Frontal cortex (tissue), 3 donors: ENCODE measurements at regions not wholly inside any gene's neighbourhood (a gene's known extent, or its start where the extent isn't known, plus 50 kb on each side); places are given as distances from the start of the nearest gene placed in this dataset.
A peak's percentile ranks its signal among the peaks of the same experiment; 100 is the strongest.

ENCODE experiments used
- DNase-seq, 2 donors: peaks; one replicate each; pipeline ENCODE4 v3.0.0; 2012; ENCODE audit warnings: low spot score in 2 of 2
- FAIRE-seq: peaks from 2 replicates; lab custom pipeline; 2012; peaks lifted over from hg19 to GRCh38; lab: Jason Lieb, UNC
- donor health status: control.
- donor health status: control.
- donor health status: control.

DNA sequence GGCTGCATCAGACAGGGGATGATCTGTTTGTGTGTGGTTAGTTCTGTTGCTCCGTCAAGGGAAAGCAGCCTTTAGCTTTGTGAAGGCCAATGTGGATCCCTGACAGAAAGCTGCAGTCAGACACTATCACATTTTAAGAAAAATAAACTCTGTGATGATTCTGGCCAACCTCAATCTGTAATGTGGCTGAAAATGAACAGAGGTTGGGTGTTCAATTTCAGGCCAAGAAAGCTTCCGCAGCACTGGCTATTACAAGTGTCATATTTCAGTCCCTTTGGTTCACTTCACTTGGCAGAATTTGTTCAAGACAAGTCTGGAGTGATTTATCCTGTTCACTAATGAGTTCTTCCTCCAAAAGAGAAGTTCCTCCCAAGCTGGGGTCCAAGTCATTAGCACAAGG, 571.8 kb upstream of the IL12A start:
- DNase-seq (no peak), FAIRE-seq (no peak)

GRCh38 chr3:159417761-159418160, 570.9 kb upstream of the IL12A start:
- DNase-seq (no peak), FAIRE-seq (no peak)

- no peak for DNase-seq
- FAIRE-seq, result no peak
Observed at GRCh38 chr3:159418571-159419526, 569.8 kb upstream of the IL12A start.

DNA sequence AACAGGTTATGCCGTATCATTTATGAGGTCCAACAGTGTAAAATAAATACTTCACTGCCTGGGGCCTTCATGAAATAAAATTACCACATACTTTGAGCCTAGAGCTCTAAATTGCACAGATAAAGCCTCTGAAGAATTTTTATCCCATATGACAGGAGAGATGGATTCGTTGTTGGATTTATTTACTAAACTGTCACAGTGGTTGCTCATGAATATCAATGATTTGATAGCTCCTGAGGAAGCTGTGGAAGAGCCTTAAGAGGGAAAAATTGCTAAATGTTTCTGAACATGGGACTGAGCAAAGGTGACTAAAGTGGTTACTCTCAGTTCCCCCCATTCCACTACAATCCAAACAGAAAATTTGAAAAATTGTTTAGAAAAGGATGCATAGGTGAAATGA, 558.9 kb upstream of the IL12A start:
- DNase-seq (no peak), FAIRE-seq (no peak)

DNA sequence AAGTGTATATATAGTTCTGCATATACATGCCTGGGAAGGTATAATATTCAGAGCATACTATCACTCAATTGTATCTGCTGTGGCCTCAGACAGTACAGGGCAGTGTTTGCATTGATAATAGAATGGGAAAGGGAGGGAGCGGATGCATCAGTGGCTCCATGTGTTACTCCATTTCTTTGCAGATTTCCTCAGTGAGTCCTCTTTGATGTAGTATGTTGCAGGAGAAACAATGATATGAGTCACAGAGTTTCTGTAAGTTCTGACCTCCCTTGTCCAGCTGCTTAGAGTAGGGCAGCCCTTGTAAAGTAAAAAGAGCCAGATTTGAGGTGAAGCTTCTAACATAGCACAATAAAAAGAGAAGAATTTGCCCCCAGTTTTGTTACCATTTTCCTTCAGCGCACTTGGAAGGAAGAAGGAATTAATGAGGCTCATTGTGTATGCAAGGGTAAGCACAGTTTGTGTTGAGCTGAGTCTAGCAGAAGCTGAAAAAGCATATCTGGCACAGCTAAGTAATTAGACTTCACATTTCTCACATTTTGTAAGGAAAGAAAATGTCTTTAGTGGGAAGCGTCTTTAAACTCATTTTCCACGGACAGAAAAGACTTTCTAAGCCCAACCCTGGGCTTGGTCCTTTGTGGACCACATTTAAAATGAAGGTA, 555.8 kb upstream of the IL12A start:
- DNase-seq, result peak in 1 of 2 donors; percentile 6
- FAIRE-seq, result no peak

DNA sequence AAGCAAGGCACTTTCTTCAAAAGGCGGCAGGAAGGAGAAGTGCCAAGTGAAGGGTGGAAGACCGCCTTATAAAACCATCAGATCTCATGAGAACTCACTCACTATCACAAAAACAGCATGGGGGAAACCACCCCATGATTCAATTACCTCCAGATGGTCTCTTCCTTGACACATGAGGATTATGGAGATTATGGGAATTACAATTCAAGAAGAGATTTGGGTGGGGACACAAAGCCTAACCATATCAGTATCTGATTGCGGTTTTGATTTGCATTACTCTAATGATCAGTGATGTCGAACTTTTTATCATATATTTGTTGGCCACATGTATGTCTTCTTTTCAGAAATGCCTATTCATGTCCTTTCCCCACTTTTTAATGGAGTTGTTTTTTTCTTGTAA, 549.3 kb upstream of the IL12A start:
- DNase-seq (no peak), FAIRE-seq (no peak)

GRCh38 chr3:159441279-159441678, 547.4 kb upstream of the IL12A start:
- FAIRE-seq (no peak), DNase-seq (no peak)

DNA sequence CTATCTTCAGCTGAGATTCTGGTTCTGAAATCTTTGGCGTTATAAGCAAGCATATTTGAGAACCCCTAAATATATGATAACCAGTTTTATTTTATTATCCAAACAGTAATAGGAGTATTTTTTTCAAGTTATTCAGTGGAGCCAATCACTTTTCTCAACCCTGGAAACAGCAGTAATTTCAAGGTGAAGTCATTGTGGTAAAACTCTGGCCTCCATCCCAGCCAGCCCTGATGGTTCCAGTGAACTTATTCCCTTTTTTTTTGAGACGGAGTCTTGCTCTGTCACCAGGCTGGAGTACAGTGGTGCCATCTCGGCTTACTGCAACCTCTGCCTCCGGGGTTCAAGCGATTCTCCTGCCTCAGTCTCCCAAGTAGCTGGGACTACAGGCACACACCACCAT, 545.4 kb upstream of the IL12A start:
- no peak for DNase-seq
- FAIRE-seq, result no peak

DNA sequence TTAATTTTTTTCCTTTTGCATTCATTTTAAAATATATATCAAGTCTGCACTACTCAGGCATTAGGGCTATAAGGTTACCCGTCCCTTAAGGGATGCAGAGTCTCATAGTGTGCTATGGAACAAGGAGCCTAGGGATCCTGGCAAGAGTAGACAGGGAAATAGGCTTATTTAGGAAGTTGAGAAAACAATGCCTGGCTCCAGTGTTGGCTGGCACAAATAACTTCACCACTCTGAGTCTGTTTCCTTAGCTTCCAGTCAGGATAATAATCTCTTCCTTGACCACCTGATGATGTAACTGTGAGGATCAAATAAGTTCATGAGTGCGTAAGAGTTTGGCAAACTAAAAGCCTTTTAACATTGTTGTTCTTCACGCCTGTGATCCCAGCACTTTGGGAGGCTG, 540.8 kb upstream of the IL12A start:
- FAIRE-seq, result no peak
- DNase-seq, result no peak

- DNase-seq (no peak), FAIRE-seq (no peak)
Observed at GRCh38 chr3:159448902-159449301, 539.7 kb upstream of the IL12A start.

DNA sequence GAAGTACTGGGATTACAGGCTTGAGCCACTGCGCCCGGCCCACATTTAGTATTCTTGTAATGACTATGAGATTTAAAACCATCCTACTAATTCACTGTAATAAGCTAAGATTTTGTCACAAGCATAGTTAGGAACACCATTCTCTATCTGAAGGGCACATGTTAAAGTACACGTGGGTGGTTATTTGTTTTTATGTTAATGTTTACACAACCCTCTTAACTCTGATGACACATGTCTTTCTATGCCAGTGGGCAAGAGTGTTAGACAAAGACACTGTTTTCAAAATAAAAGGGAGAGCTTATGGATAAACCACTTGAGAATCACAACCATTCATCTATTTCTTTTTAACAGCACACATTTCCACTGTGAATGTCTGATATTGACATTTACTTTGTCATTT, 537.6 kb upstream of the IL12A start:
- FAIRE-seq, result no peak

DNA sequence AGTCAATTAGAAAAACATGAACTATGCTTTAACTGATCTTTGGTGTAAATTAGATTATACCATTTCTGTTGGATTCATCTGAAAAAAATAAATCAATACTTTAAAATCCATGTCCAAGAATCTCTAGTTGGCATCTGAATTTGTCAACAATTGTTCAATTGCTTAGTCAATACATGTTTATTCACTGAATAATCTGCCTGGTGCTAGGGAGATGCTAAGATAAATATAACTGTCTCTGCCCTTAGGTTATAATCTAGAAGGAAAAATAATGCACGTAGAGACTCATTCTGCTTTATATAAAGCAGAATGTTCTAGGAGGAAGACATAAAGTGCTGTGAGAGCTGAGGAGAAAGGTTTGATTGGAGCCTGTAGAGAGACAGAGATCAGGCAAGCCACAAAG, 537.2 kb upstream of the IL12A start:
- DNase-seq (no peak), FAIRE-seq (no peak)

More for the DNA sequence above, 537.6 kb upstream of the IL12A start:
- DNase-seq, result no peak

DNA sequence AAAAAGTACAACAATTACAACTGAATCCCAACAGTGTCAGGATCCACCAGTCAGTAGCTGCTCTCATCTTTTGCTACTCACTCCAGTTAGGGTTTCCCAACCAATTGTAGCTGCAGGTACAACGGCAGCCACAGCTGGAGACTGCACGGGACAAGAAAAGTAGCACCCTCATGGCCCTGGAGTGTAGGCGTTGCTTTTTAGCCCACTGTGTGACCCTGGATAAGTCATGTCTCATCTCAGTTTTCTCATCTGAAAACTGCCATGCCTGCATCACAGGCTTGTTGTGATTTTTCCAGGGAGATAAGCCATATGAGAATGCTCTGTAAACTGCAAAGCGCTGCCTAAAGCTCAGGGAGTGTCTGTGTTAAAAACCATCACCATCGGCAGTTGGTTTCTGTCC, 535.6 kb upstream of the IL12A start:
- DNase-seq, result no peak
- no peak for FAIRE-seq

DNA sequence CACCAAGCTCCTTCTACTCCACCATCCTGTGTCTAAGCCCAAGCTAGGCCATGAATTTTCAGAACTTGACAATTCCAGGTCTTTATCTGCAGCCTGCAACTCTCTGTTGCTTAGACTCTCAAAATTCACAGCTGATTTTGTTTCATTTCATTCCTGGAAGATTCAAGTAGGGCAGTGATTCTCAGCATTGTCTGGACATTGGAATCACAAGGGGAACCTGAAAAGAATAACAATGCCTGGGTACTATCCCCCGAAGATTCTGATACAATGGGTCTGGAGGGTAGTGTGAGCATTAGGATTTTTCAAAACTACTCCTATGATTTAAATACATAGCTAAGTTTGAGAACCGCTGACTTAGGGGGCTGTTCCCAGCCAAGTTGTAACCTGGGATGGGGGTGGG, 534.7 kb upstream of the IL12A start:
- DNase-seq (no peak), FAIRE-seq (no peak)

DNA sequence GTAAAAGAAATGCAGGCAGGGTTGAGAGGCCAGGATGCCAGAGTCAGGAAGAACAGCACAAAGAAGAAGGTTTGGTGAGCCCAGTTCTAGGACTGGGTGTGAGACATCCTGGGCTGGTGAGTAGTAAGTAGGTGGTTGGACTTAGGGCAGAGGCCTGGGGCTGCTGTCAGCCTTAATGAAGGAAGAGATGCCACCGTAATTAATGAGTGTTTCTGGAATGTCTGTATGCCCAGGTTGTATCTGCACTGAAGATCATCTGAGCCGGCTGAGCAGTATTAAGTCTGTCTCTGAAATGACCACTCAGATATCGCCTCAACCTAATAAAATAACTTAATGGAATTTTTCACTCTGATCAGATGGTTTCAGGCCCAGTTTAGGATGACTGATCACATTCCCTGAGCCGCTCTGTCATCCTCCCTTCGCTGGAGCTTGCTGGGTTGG, 532.9 kb upstream of the IL12A start:
- no peak for FAIRE-seq

GRCh38 chr3:159458010-159458409, 530.6 kb upstream of the IL12A start:
- FAIRE-seq (no peak), DNase-seq (no peak)

More for the DNA sequence above, 532.9 kb upstream of the IL12A start:
- no peak for DNase-seq

- DNase-seq, result no peak
- no peak for FAIRE-seq
Observed at GRCh38 chr3:159458982-159459381, 529.7 kb upstream of the IL12A start.

- FAIRE-seq (no peak), DNase-seq (no peak)
Observed at GRCh38 chr3:159472611-159473010, 516.0 kb upstream of the IL12A start.

DNA sequence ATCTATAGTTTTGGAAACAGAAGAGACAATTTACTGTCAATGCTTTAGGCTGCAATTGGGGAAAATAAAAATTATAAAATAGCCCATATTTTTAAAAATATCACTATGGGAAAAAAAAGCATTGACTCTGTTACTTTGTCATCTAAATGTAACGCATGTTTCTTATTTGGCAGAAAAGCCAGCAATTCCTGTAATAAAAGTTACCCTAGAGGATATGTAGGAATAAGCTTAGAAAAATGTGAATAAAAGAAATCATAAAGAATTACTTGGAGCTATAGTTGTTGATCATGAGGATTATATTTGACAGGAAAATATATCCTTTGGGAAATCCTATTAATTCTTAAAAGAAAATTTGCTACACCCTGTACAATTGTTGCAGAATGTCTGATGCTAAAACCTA, 515.4 kb upstream of the IL12A start:
- FAIRE-seq, result no peak
- DNase-seq, result no peak

DNA sequence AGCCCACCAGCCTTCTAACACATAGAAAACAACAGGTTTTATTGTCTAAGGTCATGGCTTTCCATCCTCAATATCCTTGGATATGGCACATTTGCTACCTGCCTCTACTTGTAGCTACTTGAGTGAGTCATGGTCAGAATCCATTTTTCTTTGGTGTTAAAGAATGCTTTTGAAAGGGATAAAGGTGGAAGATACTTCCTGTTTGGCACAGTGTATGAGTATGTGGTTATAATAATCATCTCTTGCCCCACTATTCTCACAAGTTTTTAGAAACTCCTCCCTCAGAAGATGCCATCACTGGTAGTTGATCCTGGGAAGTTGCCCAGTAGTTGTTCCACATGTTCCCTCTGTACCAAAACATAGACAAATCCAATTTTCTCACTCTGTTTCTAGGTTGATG, 508.6 kb upstream of the IL12A start:
- no peak for DNase-seq

DNA sequence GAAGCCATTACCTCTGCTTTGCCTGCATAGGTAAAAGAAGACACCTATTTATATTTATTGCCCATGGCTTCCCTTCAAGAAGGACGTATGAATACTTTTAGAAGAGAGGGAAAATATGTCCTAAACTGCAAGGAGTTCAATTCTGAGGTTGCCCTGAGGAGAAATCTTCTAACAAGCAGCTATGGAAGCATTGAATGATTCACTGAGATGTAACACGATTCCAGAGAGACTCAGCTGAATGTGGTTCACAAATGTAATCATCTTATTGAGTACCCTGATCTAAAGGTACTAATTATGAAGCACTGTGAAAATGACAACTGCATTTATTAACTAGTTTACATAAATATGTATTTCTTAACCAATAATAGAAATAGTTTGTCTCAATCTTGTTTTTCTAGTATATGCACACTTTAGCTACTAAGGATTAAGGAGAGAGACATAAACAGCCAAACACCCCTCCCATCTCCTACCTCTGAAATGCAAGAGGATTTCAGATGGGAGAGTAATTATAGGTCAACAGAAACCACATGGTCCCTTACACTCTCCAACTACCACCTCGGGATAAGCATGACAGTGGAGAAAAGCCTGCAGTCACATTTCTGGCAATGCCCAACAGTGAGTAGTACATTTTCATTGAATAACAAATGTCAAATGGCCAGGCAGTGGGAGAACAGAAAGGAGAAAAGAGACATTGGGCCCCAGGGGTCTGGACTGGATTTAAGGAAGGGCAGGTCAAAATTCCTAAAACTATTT, 506.2 kb upstream of the IL12A start:
- FAIRE-seq (no peak), DNase-seq (no peak)

More for the DNA sequence above, 508.6 kb upstream of the IL12A start:
- FAIRE-seq, result no peak
